GM12874 (cell line): ENCODE measurements at regions not wholly inside any gene's neighbourhood (a gene's known extent, or its start where the extent isn't known, plus 50 kb on each side); places are given as distances from the start of the nearest gene placed in this dataset.

Experiments used
- TF ChIP-seq, protein P1 (sequence below): IDR thresholded peaks from 2 replicates; pipeline ENCODE4 v1.5.1; 2011; ENCODE audit warnings: low read depth, mild to moderate bottlenecking, control low read depth, low read length, moderate library complexity; ENCODE audit not compliant: insufficient read depth

- TF ChIP-seq, protein P1, sequence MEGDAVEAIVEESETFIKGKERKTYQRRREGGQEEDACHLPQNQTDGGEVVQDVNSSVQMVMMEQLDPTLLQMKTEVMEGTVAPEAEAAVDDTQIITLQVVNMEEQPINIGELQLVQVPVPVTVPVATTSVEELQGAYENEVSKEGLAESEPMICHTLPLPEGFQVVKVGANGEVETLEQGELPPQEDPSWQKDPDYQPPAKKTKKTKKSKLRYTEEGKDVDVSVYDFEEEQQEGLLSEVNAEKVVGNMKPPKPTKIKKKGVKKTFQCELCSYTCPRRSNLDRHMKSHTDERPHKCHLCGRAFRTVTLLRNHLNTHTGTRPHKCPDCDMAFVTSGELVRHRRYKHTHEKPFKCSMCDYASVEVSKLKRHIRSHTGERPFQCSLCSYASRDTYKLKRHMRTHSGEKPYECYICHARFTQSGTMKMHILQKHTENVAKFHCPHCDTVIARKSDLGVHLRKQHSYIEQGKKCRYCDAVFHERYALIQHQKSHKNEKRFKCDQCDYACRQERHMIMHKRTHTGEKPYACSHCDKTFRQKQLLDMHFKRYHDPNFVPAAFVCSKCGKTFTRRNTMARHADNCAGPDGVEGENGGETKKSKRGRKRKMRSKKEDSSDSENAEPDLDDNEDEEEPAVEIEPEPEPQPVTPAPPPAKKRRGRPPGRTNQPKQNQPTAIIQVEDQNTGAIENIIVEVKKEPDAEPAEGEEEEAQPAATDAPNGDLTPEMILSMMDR, result no peak
Measured at GRCh38 chrX:46317163-46317562, 228.1 kb downstream of the ZNF674 start.

GRCh38 chrX:46311581-46312120, 233.6 kb downstream of the ZNF674 start:
- TF ChIP-seq, protein P1, result no peak

DNA sequence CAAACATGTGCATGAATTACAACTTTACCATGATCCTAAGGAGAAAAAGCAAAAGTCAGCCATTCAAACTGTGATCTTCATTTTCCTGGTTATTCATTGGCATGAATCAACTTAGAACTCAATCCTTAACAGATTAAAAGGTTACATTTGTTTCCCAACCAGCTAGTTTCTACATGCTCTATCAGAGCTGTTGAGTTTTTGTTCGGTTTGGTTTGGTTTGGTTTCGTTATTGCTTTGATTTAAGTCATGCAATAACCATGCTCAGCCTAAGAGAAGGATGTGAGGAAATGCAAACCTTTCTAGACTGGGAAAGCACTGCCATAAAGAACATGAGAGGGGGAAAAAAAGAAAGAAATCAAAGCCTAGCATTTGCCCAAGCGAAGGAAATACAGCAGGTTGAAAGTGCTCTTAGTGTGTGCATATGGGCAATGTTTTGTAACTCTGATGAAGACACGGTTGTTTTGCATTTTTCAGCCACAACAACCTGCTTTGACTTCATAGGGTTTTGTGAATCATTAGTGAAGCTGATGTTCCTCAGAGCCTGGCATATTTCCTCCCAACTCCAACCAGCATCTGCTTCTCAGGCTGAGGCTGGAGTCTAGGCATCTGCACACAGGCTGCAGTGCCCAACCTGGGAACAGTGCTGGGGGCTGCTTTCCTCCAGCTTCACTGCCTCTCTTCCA, 234.3 kb downstream of the ZNF674 start:
- TF ChIP-seq, protein P1, result no peak

DNA sequence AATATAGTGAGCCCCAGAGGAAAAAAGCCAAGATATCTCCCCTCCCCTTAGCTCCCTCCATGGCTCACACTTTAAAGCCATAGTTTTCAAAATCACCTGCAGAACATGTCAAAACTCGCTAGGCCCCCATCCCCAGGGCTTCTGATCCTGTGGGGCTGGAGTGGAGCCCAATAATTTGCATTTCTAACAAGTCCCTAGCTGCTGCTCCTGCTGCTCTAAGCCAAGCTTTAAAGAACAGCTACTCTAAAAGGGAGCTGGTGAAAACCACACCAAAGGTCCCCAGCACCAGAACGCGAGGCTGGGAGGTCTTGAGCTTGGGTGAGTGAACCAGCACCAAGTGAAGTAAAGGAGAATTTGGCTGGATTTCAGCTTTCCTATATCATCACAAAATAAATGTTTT, 237.1 kb downstream of the ZNF674 start:
- TF ChIP-seq, protein P1, result no peak

DNA sequence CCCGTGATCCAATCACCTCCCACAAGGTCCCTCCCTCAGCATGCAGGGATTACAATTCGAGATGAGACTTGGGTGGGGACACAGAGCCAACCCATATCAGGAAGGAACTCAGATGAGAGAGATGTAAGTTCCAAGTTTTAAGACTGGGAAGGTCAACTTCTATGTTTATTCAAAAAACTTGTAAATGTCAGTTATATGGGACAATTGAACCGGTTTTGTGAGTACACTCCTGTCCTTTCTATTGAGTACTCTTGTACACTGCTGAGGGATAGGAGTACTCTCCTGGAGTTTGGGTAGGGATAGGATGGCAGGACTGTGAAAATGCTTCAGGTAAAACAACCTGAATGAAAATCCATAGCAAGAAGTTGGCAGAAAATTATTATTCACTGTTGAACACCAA, 239.1 kb downstream of the ZNF674 start:
- TF ChIP-seq, protein P1, result no peak

GRCh38 chrX:46305431-46305830, 239.8 kb downstream of the ZNF674 start:
- TF ChIP-seq, protein P1, result no peak

DNA sequence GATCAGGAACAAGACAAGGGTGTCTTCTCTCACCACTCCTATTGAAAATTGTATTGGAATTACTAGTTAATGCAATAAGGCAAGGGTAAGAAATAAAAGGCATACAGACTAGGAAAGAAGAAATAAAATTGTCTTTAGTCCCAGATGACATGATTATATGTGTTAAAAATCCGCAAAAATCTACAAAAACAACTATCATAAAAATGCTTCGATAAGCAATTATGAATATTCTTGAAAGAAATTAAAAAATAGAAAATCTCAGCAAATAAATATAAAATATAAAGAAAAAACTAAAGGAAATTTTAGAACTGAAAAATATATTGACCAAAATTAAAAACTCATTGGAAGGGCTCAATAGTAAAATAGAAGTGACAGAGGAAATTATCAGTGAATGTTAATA, 243.3 kb downstream of the ZNF674 start:
- TF ChIP-seq, protein P1, result no peak
